Activated CD4-positive, alpha-beta T cell treated with anti-CD3 and anti-CD28 coated beads, Interleukin-2, amount 10 ng/mL, durations not matched to agents 7 days and 5 days (primary cell): ENCODE measurements at regions not wholly inside any gene's neighbourhood (a gene's known extent, or its start where the extent isn't known, plus 50 kb on each side); places are given as distances from the start of the nearest gene placed in this dataset.
A peak's percentile ranks its signal among the peaks of the same experiment; 100 is the strongest.

ENCODE experiments used
- CTCF ChIA-PET: fragments of 350-600 bp; sonication (Branson Sonifier 250); formaldehyde crosslinking; loops from one replicate; lab custom pipeline; 2021; ENCODE audit warnings: antibody characterized with exemption; lab: Charles Lee
- POLR2A ChIA-PET: fragments of 350-600 bp; sonication (Branson Sonifier 250); formaldehyde crosslinking; loops from one replicate; lab custom pipeline; 2021; ENCODE audit warnings: antibody characterized with exemption; lab: Charles Lee
- DNase-seq: peaks from one replicate; pipeline ENCODE4 v3.0.0-alpha.2; 2020
- H3K27ac Mint-ChIP-seq: one replicate; pipeline ENCODE4 v1.8.0; 2021; ENCODE audit warnings: mild to moderate bottlenecking, moderate library complexity, mixed read lengths
- H3K27me3 Mint-ChIP-seq: one replicate; pipeline ENCODE4 v1.8.0; 2021; ENCODE audit warnings: mixed read lengths
- H3K36me3 Mint-ChIP-seq: one replicate; pipeline ENCODE4 v1.8.0; 2021; ENCODE audit warnings: low read depth, mixed read lengths
- H3K4me1 Mint-ChIP-seq: one replicate; pipeline ENCODE4 v1.8.0; 2021; ENCODE audit warnings: mixed read lengths
- H3K4me3 Mint-ChIP-seq: one replicate; pipeline ENCODE4 v1.8.0; 2021; ENCODE audit warnings: mild to moderate bottlenecking, moderate library complexity, mixed read lengths
- H3K9me3 Mint-ChIP-seq: one replicate; pipeline ENCODE4 v1.8.0; 2021; ENCODE audit warnings: mixed read lengths

- DNase-seq: no peak
- ChIA-PET POLR2A (no interaction called here), CTCF (no interaction called here)
- H3K27ac Mint-ChIP-seq: no peak overlapping the region
- H3K9me3 Mint-ChIP-seq: no peaks in the 10 kb centered on the region
- no peak overlapping the region for H3K4me3 Mint-ChIP-seq
- no peaks in the 10 kb centered on the region for H3K36me3 Mint-ChIP-seq
- H3K27me3 Mint-ChIP-seq: no peaks in the 10 kb centered on the region
- H3K4me1 Mint-ChIP-seq: peaks cover 5% of the 10 kb centered on the region
These were observed 356.8 kb downstream of the HDGFL1 start for GRCh38 chr6:22925920-22926789.

GRCh38 chr6:22926790-22927354 lies 357.5 kb downstream of the HDGFL1 start:
- Mint-ChIP-seq H3K27ac (no peak overlapping the region), H3K4me1 (peaks cover 5% of the 10 kb centered on the region), H3K4me3 (no peak overlapping the region), H3K36me3 (no peaks in the 10 kb centered on the region), H3K27me3 (no peaks in the 10 kb centered on the region), H3K9me3 (no peaks in the 10 kb centered on the region)
- ChIA-PET CTCF (no interaction called here), POLR2A (no interaction called here)
- DNase-seq: no peak

GRCh38 chr6:22928775-22929174 lies 359.4 kb downstream of the HDGFL1 start:
- ChIA-PET CTCF (no interaction called here), POLR2A (no interaction called here)
- no peak overlapping the region for H3K27ac Mint-ChIP-seq
- DNase-seq: no peak
- H3K4me3 Mint-ChIP-seq: no peak overlapping the region
- no peaks in the 10 kb centered on the region for H3K9me3 Mint-ChIP-seq
- H3K27me3 Mint-ChIP-seq: no peaks in the 10 kb centered on the region
- peaks cover 5% of the 10 kb centered on the region for H3K4me1 Mint-ChIP-seq
- H3K36me3 Mint-ChIP-seq: no peaks in the 10 kb centered on the region

- ChIA-PET POLR2A (interaction anchor here (0.6 kb wide), 1 partner anchor 1081 kb away, joined by 4 read pairs; no protein-coding TSS in a partner anchor), CTCF (no interaction called here)
- Mint-ChIP-seq H3K36me3 (no peaks in the 10 kb centered on the region), H3K4me1 (peaks cover 5% of the 10 kb centered on the region), H3K27ac (no peak overlapping the region), H3K9me3 (no peaks in the 10 kb centered on the region), H3K27me3 (no peaks in the 10 kb centered on the region), H3K4me3 (no peak overlapping the region)
- no peak for DNase-seq
These were observed 360.1 kb downstream of the HDGFL1 start for GRCh38 chr6:22929311-22929985.

- Mint-ChIP-seq H3K27ac (no peak overlapping the region), H3K27me3 (no peaks in the 10 kb centered on the region), H3K9me3 (peaks cover 3% of the 10 kb centered on the region), H3K36me3 (no peaks in the 10 kb centered on the region), H3K4me3 (no peak overlapping the region), H3K4me1 (no peaks in the 10 kb centered on the region)
- POLR2A ChIA-PET: no interaction called here
- CTCF ChIA-PET: no interaction called here
- no peak for DNase-seq
These were observed 371.4 kb downstream of the HDGFL1 start for GRCh38 chr6:22940581-22941290.

GRCh38 chr6:22942403-22942802 lies 373.0 kb downstream of the HDGFL1 start:
- Mint-ChIP-seq H3K27me3 (no peaks in the 10 kb centered on the region), H3K27ac (no peak overlapping the region), H3K36me3 (no peaks in the 10 kb centered on the region), H3K4me3 (no peak overlapping the region), H3K4me1 (no peaks in the 10 kb centered on the region), H3K9me3 (peaks cover 3% of the 10 kb centered on the region)
- ChIA-PET POLR2A (no interaction called here), CTCF (no interaction called here)
- DNase-seq: no peak

GRCh38 chr6:22943327-22943726 lies 374.0 kb downstream of the HDGFL1 start:
- no peaks in the 10 kb centered on the region for H3K4me1 Mint-ChIP-seq
- DNase-seq: no peak
- no peaks in the 10 kb centered on the region for H3K27me3 Mint-ChIP-seq
- no peak overlapping the region for H3K27ac Mint-ChIP-seq
- peaks cover 3% of the 10 kb centered on the region for H3K9me3 Mint-ChIP-seq
- H3K4me3 Mint-ChIP-seq: no peak overlapping the region
- ChIA-PET POLR2A (no interaction called here), CTCF (no interaction called here)
- no peaks in the 10 kb centered on the region for H3K36me3 Mint-ChIP-seq

- Mint-ChIP-seq H3K4me1 (peaks cover 7% of the 10 kb centered on the region), H3K27ac (no peak overlapping the region), H3K36me3 (no peaks in the 10 kb centered on the region), H3K4me3 (no peak overlapping the region), H3K27me3 (peaks cover 3% of the 10 kb centered on the region), H3K9me3 (no peaks in the 10 kb centered on the region)
- no peak for DNase-seq
- CTCF ChIA-PET: interaction anchor here (1.4 kb wide), 1 partner anchor 9 kb away, joined by 3 read pairs; no protein-coding TSS in a partner anchor
- POLR2A ChIA-PET: no interaction called here
These were observed 380.6 kb downstream of the HDGFL1 start for GRCh38 chr6:22949967-22950366.

- Mint-ChIP-seq H3K9me3 (no peaks in the 10 kb centered on the region), H3K4me3 (no peak overlapping the region), H3K27ac (no peak overlapping the region), H3K27me3 (peaks cover 3% of the 10 kb centered on the region), H3K4me1 (peaks cover 12% of the 10 kb centered on the region), H3K36me3 (peaks cover 3% of the 10 kb centered on the region)
- DNase-seq: no peak
- POLR2A ChIA-PET: no interaction called here
- CTCF ChIA-PET: no interaction called here
These were observed 382.7 kb downstream of the HDGFL1 start for GRCh38 chr6:22952097-22952496.

GRCh38 chr6:22954749-22955385 lies 385.5 kb downstream of the HDGFL1 start:
- Mint-ChIP-seq H3K4me1 (peaks cover 29% of the 10 kb centered on the region), H3K9me3 (peaks cover 15% of the 10 kb centered on the region), H3K36me3 (peaks cover 16% of the 10 kb centered on the region), H3K27ac (peak overlapping the region; percentile 92), H3K27me3 (no peaks in the 10 kb centered on the region), H3K4me3 (peak overlapping the region; percentile 75)
- POLR2A ChIA-PET: no interaction called here
- no peak for DNase-seq
- CTCF ChIA-PET: no interaction called here

GRCh38 chr6:22956029-22956681 lies 386.8 kb downstream of the HDGFL1 start:
- ChIA-PET CTCF (no interaction called here), POLR2A (no interaction called here)
- H3K36me3 Mint-ChIP-seq: peaks cover 16% of the 10 kb centered on the region
- H3K4me1 Mint-ChIP-seq: peaks cover 29% of the 10 kb centered on the region
- no peak overlapping the region for H3K4me3 Mint-ChIP-seq
- no peak for DNase-seq
- peaks cover 15% of the 10 kb centered on the region for H3K9me3 Mint-ChIP-seq
- no peak overlapping the region for H3K27ac Mint-ChIP-seq
- no peaks in the 10 kb centered on the region for H3K27me3 Mint-ChIP-seq

- H3K27me3 Mint-ChIP-seq: peaks cover 2% of the 10 kb centered on the region
- ChIA-PET POLR2A (no interaction called here), CTCF (interaction anchor here (1.0 kb wide), 1 partner anchor 9 kb away, joined by 3 read pairs; no protein-coding TSS in a partner anchor)
- no peak for DNase-seq
- H3K4me3 Mint-ChIP-seq: no peak overlapping the region
- peaks cover 29% of the 10 kb centered on the region for H3K4me1 Mint-ChIP-seq
- H3K9me3 Mint-ChIP-seq: peaks cover 15% of the 10 kb centered on the region
- H3K36me3 Mint-ChIP-seq: peaks cover 16% of the 10 kb centered on the region
- no peak overlapping the region for H3K27ac Mint-ChIP-seq
These were observed 389.3 kb downstream of the HDGFL1 start for GRCh38 chr6:22958677-22959076.
